ENCODE measurements at regions not wholly inside any gene's neighbourhood (a gene's known extent, or its start where the extent isn't known, plus 50 kb on each side); places are given as distances from the start of the nearest gene placed in this dataset.
"Not testable (repeated sequence)": the region's sequence is repeated elsewhere in the genome, so short reads cannot be mapped to it uniquely, and the experiment has no call there.

GRCh38 chr6:78806792-78807191 lies 60.6 kb upstream of the IRAK1BP1 start:
- TF ChIP-seq, protein P1, sequence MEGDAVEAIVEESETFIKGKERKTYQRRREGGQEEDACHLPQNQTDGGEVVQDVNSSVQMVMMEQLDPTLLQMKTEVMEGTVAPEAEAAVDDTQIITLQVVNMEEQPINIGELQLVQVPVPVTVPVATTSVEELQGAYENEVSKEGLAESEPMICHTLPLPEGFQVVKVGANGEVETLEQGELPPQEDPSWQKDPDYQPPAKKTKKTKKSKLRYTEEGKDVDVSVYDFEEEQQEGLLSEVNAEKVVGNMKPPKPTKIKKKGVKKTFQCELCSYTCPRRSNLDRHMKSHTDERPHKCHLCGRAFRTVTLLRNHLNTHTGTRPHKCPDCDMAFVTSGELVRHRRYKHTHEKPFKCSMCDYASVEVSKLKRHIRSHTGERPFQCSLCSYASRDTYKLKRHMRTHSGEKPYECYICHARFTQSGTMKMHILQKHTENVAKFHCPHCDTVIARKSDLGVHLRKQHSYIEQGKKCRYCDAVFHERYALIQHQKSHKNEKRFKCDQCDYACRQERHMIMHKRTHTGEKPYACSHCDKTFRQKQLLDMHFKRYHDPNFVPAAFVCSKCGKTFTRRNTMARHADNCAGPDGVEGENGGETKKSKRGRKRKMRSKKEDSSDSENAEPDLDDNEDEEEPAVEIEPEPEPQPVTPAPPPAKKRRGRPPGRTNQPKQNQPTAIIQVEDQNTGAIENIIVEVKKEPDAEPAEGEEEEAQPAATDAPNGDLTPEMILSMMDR (conservative IDR thresholded peaks at IDR 0.05), result not testable (repeated sequence)
- not testable (repeated sequence) for TF ChIP-seq EZH2 (IDR thresholded peaks at IDR 0.05; ENCODE audit: low read depth)

All from PC-9 (cell line).